GM12891 (cell line): ENCODE measurements at regions not wholly inside any gene's neighbourhood (a gene's known extent, or its start where the extent isn't known, plus 50 kb on each side); places are given as distances from the start of the nearest gene placed in this dataset.

Experiments used
- POLR2A ChIP-seq: IDR thresholded peaks from 2 replicates; pipeline ENCODE4 v1.6.1; 2011; ENCODE audit warnings: low read depth, low read length, control low read depth
- POLR2AphosphoS5 ChIP-seq: IDR thresholded peaks from 2 replicates; pipeline ENCODE4 v1.6.1; 2011; ENCODE audit warnings: low read depth, low read length, control low read depth

DNA sequence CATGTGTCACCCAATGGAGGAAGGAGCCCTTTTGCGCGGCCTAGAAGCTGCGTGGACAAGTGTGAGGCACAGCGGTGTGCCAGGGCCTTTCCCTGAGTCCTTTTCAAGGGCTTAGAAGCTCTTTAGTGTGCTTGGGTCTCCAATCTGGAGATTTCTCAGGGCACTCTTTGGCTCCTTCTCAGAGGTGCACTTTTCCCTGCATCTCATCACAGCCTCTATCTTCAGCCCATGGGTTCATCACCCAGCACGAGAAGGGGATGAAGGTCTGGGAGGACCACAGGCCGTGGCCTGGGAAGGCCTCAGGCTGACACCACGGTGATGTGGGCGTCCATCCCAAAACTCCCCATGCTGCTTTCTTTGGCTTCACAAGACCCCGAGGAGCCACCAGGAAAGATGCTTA, 233.4 kb downstream of the TEX36 start:
- TF ChIP-seq POLR2A (no peak), POLR2AphosphoS5 (no peak)
